ENCODE measurements at regions not wholly inside any gene's neighbourhood (a gene's known extent, or its start where the extent isn't known, plus 50 kb on each side); places are given as distances from the start of the nearest gene placed in this dataset.

DNA sequence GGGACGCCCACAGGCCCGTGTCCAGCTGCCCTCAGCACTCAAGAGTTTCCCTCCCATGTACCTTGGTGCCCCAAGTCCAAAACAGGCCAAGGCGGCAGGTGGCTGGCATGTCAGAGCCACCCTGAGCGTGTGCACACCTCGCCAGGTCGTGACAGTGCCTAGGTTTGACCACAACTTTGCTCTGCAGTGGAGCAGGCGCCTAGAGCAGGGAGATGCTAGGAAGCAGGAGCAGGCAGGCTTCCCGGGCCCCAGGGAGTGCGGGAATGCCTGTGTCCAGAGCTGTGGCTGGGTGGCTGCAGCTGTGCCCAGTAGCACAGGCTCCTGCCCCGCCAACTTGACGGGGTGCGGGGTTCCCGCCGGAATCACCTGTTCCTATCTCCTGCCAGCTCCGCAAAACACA, 380.8 kb upstream of the IMPG1 start:
- TF ChIP-seq POLR2AphosphoS5 (IDR thresholded peaks at IDR 0.05; ENCODE audit: low read depth, low read length) (no peak), TAF1 (IDR thresholded peaks at IDR 0.05; ENCODE audit: borderline replicate concordance, insufficient read depth, low read length) (no peak)

Data from PFSK-1 (cell line).